ENCODE measurements at regions not wholly inside any gene's neighbourhood (a gene's known extent, or its start where the extent isn't known, plus 50 kb on each side); places are given as distances from the start of the nearest gene placed in this dataset.

DNA sequence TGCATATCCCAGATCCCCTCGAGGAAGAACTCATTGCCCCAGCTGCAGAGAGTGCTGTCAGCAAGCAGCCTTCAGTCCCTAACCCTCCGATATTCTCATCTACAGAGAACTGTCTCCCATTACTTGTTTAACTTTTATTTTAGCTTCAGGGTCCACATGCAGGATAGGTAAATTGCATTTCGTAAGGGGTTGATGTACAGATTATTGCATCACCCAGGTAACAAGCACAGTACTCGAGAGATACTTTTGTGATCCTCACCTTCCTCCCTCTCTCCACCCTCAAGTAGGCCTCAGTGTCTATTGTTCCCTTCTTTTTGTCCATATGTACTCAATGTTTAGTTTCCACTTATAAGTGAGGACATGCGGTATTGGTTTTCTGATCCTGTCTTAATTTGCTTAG, 171.5 kb upstream of the IRS2 start:
- DNase-seq (ENCODE audit: low read depth in 1 of 2, low spot score in 1 of 2) (no peak), FAIRE-seq (no peak), ATAC-seq (no peak)
- Histone ChIP-seq H3K27ac (no peak overlapping the region), H3K4me1 (no peaks in the 10 kb centered on the region), H3K9me3 (no peaks in the 10 kb centered on the region), H3K4me2 (no peak overlapping the region), H3K4me3 (no peak overlapping the region)
- ChIA-PET CTCF (interaction anchor here (0.6 kb wide), 1 partner anchor 12 kb away, joined by 3 read pairs; no protein-coding TSS in a partner anchor), POLR2A (no interaction called here)
- 61% methylated on average over 5 of the region's 5 CpGs for WGBS (ENCODE audit: missing lambda C conversion rate)
- TF ChIP-seq FOXS1 (CRISPR knock-in tag; IDR thresholded peaks at IDR 0.05) (no peak), FOSL2 (IDR thresholded peaks at IDR 0.05) (no peak), FOSL2 (CRISPR knock-in tag; IDR thresholded peaks at IDR 0.05) (no peak), ESRRA (IDR thresholded peaks at IDR 0.05; ENCODE audit: borderline replicate concordance, low read length) (no peak), EHMT2 (IDR thresholded peaks at IDR 0.05; ENCODE audit: low read depth) (no peak), HDAC2 (IDR thresholded peaks at IDR 0.05) (no peak), POLR2A (IDR thresholded peaks at IDR 0.05; ENCODE audit: low read length) (no peak), HMGXB4 (CRISPR knock-in tag; IDR thresholded peaks at IDR 0.05; ENCODE audit: borderline replicate concordance) (no peak), ZC3H11A (IDR thresholded peaks at IDR 0.05) (no peak), RNF2 (IDR thresholded peaks at IDR 0.05; ENCODE audit: borderline replicate concordance, low read depth) (no peak), CHD4 (IDR thresholded peaks at IDR 0.05; ENCODE audit: borderline replicate concordance) (no peak), RFX5 (IDR thresholded peaks at IDR 0.05) (no peak), GATA3 (IDR thresholded peaks at IDR 0.05; ENCODE audit: borderline replicate concordance) (no peak)
- TF ChIP-seq, protein P1, sequence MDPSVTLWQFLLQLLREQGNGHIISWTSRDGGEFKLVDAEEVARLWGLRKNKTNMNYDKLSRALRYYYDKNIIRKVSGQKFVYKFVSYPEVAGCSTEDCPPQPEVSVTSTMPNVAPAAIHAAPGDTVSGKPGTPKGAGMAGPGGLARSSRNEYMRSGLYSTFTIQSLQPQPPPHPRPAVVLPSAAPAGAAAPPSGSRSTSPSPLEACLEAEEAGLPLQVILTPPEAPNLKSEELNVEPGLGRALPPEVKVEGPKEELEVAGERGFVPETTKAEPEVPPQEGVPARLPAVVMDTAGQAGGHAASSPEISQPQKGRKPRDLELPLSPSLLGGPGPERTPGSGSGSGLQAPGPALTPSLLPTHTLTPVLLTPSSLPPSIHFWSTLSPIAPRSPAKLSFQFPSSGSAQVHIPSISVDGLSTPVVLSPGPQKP (IDR thresholded peaks at IDR 0.05; ENCODE audit: low read depth, low read length): no peak
- TF ChIP-seq, protein P2, sequence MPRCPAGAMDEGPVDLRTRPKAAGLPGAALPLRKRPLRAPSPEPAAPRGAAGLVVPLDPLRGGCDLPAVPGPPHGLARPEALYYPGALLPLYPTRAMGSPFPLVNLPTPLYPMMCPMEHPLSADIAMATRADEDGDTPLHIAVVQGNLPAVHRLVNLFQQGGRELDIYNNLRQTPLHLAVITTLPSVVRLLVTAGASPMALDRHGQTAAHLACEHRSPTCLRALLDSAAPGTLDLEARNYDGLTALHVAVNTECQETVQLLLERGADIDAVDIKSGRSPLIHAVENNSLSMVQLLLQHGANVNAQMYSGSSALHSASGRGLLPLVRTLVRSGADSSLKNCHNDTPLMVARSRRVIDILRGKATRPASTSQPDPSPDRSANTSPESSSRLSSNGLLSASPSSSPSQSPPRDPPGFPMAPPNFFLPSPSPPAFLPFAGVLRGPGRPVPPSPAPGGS (IDR thresholded peaks at IDR 0.05): no peak
- TF ChIP-seq, protein P3, sequence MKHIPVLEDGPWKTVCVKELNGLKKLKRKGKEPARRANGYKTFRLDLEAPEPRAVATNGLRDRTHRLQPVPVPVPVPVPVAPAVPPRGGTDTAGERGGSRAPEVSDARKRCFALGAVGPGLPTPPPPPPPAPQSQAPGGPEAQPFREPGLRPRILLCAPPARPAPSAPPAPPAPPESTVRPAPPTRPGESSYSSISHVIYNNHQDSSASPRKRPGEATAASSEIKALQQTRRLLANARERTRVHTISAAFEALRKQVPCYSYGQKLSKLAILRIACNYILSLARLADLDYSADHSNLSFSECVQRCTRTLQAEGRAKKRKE (CRISPR knock-in tag; IDR thresholded peaks at IDR 0.05; ENCODE audit: low read depth): no peak

GRCh38 chr13:109955598-109955997, 169.2 kb upstream of the IRS2 start:
- TF ChIP-seq NFE2L2 (conservative IDR thresholded peaks at IDR 0.05; ENCODE audit: low read length) (no peak), POLR2A (IDR thresholded peaks at IDR 0.05; ENCODE audit: low read length) (no peak), HEYL (CRISPR knock-in tag; IDR thresholded peaks at IDR 0.05) (no peak), HOXB13 (CRISPR knock-in tag; IDR thresholded peaks at IDR 0.05; ENCODE audit: low read depth) (no peak), RARB (CRISPR knock-in tag; IDR thresholded peaks at IDR 0.05) (no peak), MAZ (IDR thresholded peaks at IDR 0.05; ENCODE audit: borderline replicate concordance, low read depth, low read length) (no peak), NPAS2 (CRISPR knock-in tag; IDR thresholded peaks at IDR 0.05; ENCODE audit: borderline replicate concordance) (no peak), KDM5A (IDR thresholded peaks at IDR 0.05) (no peak), HMGXB4 (CRISPR knock-in tag; IDR thresholded peaks at IDR 0.05; ENCODE audit: borderline replicate concordance) (no peak), MAX (IDR thresholded peaks at IDR 0.05) (no peak), ESRRA (IDR thresholded peaks at IDR 0.05; ENCODE audit: borderline replicate concordance, low read length) (no peak), PBX3 (IDR thresholded peaks at IDR 0.05) (no peak)

More at GRCh38 chr13:109955598-109955997, 169.2 kb upstream of the IRS2 start:
- POLR2A ChIA-PET: no interaction called here
- CTCF ChIA-PET: no interaction called here
- 55% methylated on average over 3 of the region's 3 CpGs for WGBS (ENCODE audit: missing lambda C conversion rate)
- no peak overlapping the region for H3K4me2 ChIP-seq
- no peak overlapping the region for H3K27ac ChIP-seq
- FAIRE-seq: no peak
- H3K4me1 ChIP-seq: no peaks in the 10 kb centered on the region
- no peaks in the 10 kb centered on the region for H3K9me3 ChIP-seq
- no peak overlapping the region for H3K4me3 ChIP-seq
- ATAC-seq: no peak
- no peak for DNase-seq (ENCODE audit: low read depth in 1 of 2, low spot score in 1 of 2)

Data from A549 (cell line).